A673 (cell line): ENCODE measurements at regions not wholly inside any gene's neighbourhood (a gene's known extent, or its start where the extent isn't known, plus 50 kb on each side); places are given as distances from the start of the nearest gene placed in this dataset.

Experiments
- EZH2 ChIP-seq: fragments of 200-600 bp; sonication (generic); IDR thresholded peaks from 2 replicates; pipeline ENCODE4 v1.6.1; 2017; ENCODE audit warnings: borderline replicate concordance, low read depth, mild to moderate bottlenecking, mixed read lengths, antibody characterized with exemption, low read length; ENCODE audit not compliant: poor library complexity, severe bottlenecking
- TF ChIP-seq, protein P1 (sequence below): fragments of 300-800, 200-600 bp; sonication (generic); conservative IDR thresholded peaks from 2 replicates; pipeline ENCODE4 v1.5.1; 2017; ENCODE audit warnings: low read depth, mild to moderate bottlenecking, antibody characterized with exemption, low read length, moderate library complexity, mixed read lengths

DNA sequence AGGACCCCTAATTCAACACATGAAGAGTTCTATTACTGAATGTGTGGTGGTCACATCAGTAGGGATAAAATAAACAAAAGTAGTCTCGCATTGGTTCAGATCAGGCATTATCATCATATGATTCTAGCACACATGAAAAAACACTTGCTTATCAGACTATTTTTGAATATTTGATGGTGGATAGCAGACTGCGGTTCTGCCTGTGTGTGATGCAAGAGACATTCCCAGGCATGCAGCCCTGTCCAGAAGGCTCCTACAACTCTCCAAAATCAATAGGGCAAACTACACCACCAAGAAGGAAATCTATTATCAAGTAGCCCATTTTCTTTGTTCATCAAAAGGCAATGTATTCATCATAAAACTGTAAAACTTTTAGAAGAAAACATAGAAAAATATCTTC, 304.7 kb downstream of the DUSP10 start:
- TF ChIP-seq, protein P1, sequence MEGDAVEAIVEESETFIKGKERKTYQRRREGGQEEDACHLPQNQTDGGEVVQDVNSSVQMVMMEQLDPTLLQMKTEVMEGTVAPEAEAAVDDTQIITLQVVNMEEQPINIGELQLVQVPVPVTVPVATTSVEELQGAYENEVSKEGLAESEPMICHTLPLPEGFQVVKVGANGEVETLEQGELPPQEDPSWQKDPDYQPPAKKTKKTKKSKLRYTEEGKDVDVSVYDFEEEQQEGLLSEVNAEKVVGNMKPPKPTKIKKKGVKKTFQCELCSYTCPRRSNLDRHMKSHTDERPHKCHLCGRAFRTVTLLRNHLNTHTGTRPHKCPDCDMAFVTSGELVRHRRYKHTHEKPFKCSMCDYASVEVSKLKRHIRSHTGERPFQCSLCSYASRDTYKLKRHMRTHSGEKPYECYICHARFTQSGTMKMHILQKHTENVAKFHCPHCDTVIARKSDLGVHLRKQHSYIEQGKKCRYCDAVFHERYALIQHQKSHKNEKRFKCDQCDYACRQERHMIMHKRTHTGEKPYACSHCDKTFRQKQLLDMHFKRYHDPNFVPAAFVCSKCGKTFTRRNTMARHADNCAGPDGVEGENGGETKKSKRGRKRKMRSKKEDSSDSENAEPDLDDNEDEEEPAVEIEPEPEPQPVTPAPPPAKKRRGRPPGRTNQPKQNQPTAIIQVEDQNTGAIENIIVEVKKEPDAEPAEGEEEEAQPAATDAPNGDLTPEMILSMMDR: no peak
- TF ChIP-seq EZH2: no peak
